Mesodermal cell (in vitro differentiated cells): ENCODE measurements at regions not wholly inside any gene's neighbourhood (a gene's known extent, or its start where the extent isn't known, plus 50 kb on each side); places are given as distances from the start of the nearest gene placed in this dataset.

Source experiments
- H3K27ac ChIP-seq: 2 replicates; pipeline ENCODE4 v1.7.0; 2013; ENCODE audit warnings: mild to moderate bottlenecking, low read depth, low read length, moderate library complexity; ENCODE audit not compliant: severe bottlenecking
- H3K36me3 ChIP-seq: 2 replicates; pipeline ENCODE4 v1.7.1; 2013; ENCODE audit warnings: mild to moderate bottlenecking, low read length, moderate library complexity; ENCODE audit not compliant: control insufficient read depth, insufficient read depth
- H3K4me1 ChIP-seq: one replicate; pipeline ENCODE4 v1.7.1; 2013; ENCODE audit warnings: mild to moderate bottlenecking, low read length; ENCODE audit not compliant: insufficient read depth, control insufficient read depth, poor library complexity, severe bottlenecking
- H3K4me3 ChIP-seq: 2 replicates; pipeline ENCODE4 v1.7.0; 2013; ENCODE audit warnings: low read length, control low read depth, mild to moderate bottlenecking; ENCODE audit not compliant: insufficient read depth, poor library complexity, severe bottlenecking; ENCODE audit errors: extremely low read depth
- H3K9me3 ChIP-seq: 2 replicates; pipeline ENCODE4 v1.7.1; 2013; ENCODE audit warnings: mild to moderate bottlenecking, low read length, moderate library complexity; ENCODE audit not compliant: control insufficient read depth
- WGBS, 2 experiments: methylation state at CpG; one replicate each; pipeline ENCODE4 v1.1.5; 2013; ENCODE audit warnings: missing lambda C conversion rate in 2 of 2; ENCODE audit not compliant: insufficient coverage in 2 of 2; 5-methylcytosine and 5-hydroxymethylcytosine counted together

- Histone ChIP-seq H3K4me3 (no peak overlapping the region), H3K4me1 (peaks cover 4% of the 10 kb centered on the region), H3K36me3 (no peaks in the 10 kb centered on the region), H3K27ac (no peak overlapping the region), H3K9me3 (no peaks in the 10 kb centered on the region)
- 88 to 92% methylated on average over 5 of the region's 5 CpGs for WGBS, 2 experiments
Measured at GRCh38 chr12:107340898-107341297, 247.5 kb upstream of the CRY1 start.

- WGBS, 2 experiments, result 80 to 94% methylated on average over 1 to 2 of the region's 3 CpGs
- Histone ChIP-seq H3K36me3 (no peaks in the 10 kb centered on the region), H3K27ac (no peak overlapping the region), H3K9me3 (no peaks in the 10 kb centered on the region), H3K4me1 (peaks cover 12% of the 10 kb centered on the region), H3K4me3 (no peak overlapping the region)
Measured at GRCh38 chr12:107344035-107344808, 250.9 kb upstream of the CRY1 start.

- H3K36me3 ChIP-seq, result no peaks in the 10 kb centered on the region
- H3K27ac ChIP-seq, result no peak overlapping the region
- peaks cover 16% of the 10 kb centered on the region for H3K4me1 ChIP-seq
- H3K4me3 ChIP-seq, result no peak overlapping the region
- 100% methylated on average over 3 of the region's 3 CpGs; no CpG with 5 or more reads in 1 of the 2 experiments for WGBS, 2 experiments
- no peaks in the 10 kb centered on the region for H3K9me3 ChIP-seq
Measured at GRCh38 chr12:107347261-107347660, 253.9 kb upstream of the CRY1 start.

- no peak overlapping the region for H3K4me3 ChIP-seq
- no peaks in the 10 kb centered on the region for H3K9me3 ChIP-seq
- no peaks in the 10 kb centered on the region for H3K36me3 ChIP-seq
- peaks cover 17% of the 10 kb centered on the region for H3K4me1 ChIP-seq
- H3K27ac ChIP-seq, result peak overlapping the region; percentile 53
- WGBS, 2 experiments, result 54 to 68% methylated on average over 3 to 4 of the region's 5 CpGs
Measured at GRCh38 chr12:107349008-107349747, 255.8 kb upstream of the CRY1 start.

GRCh38 chr12:107349839-107350238 is 256.5 kb upstream of the CRY1 start:
- H3K36me3 ChIP-seq, result no peaks in the 10 kb centered on the region
- H3K4me3 ChIP-seq, result no peak overlapping the region
- H3K27ac ChIP-seq, result no peak overlapping the region
- no peaks in the 10 kb centered on the region for H3K9me3 ChIP-seq
- peaks cover 16% of the 10 kb centered on the region for H3K4me1 ChIP-seq
- WGBS, 2 experiments, result 94 to 95% methylated on average over 2 of the region's 2 CpGs

- H3K4me3 ChIP-seq, result no peak overlapping the region
- H3K36me3 ChIP-seq, result no peaks in the 10 kb centered on the region
- 72 to 95% methylated on average over 2 to 3 of the region's 3 CpGs for WGBS, 2 experiments
Measured at GRCh38 chr12:107351109-107351508, 257.8 kb upstream of the CRY1 start.

GRCh38 chr12:107351713-107352112 is 258.4 kb upstream of the CRY1 start:
- H3K4me1 ChIP-seq, result peaks cover 23% of the 10 kb centered on the region
- H3K36me3 ChIP-seq, result no peaks in the 10 kb centered on the region
- H3K27ac ChIP-seq, result no peak overlapping the region
- no peaks in the 10 kb centered on the region for H3K9me3 ChIP-seq
- no peak overlapping the region for H3K4me3 ChIP-seq

More at GRCh38 chr12:107351109-107351508, 257.8 kb upstream of the CRY1 start:
- no peak overlapping the region for H3K27ac ChIP-seq
- peaks cover 18% of the 10 kb centered on the region for H3K4me1 ChIP-seq
- no peaks in the 10 kb centered on the region for H3K9me3 ChIP-seq

GRCh38 chr12:107352347-107353081 is 259.2 kb upstream of the CRY1 start:
- no peak overlapping the region for H3K4me3 ChIP-seq
- H3K4me1 ChIP-seq, result peaks cover 23% of the 10 kb centered on the region

GRCh38 chr12:107353312-107353711 is 260.0 kb upstream of the CRY1 start:
- 74 to 89% methylated on average over 2 of the region's 2 CpGs for WGBS, 2 experiments
- Histone ChIP-seq H3K36me3 (no peaks in the 10 kb centered on the region), H3K9me3 (no peaks in the 10 kb centered on the region), H3K4me3 (no peak overlapping the region), H3K4me1 (peaks cover 23% of the 10 kb centered on the region), H3K27ac (no peak overlapping the region)

More at GRCh38 chr12:107352347-107353081, 259.2 kb upstream of the CRY1 start:
- Histone ChIP-seq H3K9me3 (no peaks in the 10 kb centered on the region), H3K27ac (no peak overlapping the region), H3K36me3 (no peaks in the 10 kb centered on the region)
- WGBS, 2 experiments, result 100% methylated on average over 2 of the region's 2 CpGs

GRCh38 chr12:107355004-107355565 is 261.7 kb upstream of the CRY1 start:
- H3K27ac ChIP-seq, result no peak overlapping the region
- H3K36me3 ChIP-seq, result no peaks in the 10 kb centered on the region
- H3K9me3 ChIP-seq, result no peaks in the 10 kb centered on the region
- H3K4me3 ChIP-seq, result no peak overlapping the region
- peaks cover 14% of the 10 kb centered on the region for H3K4me1 ChIP-seq
- WGBS, 2 experiments, result 71 to 87% methylated on average over 8 to 10 of the region's 10 CpGs
